ENCODE measurements at regions not wholly inside any gene's neighbourhood (a gene's known extent, or its start where the extent isn't known, plus 50 kb on each side); places are given as distances from the start of the nearest gene placed in this dataset.

DNA sequence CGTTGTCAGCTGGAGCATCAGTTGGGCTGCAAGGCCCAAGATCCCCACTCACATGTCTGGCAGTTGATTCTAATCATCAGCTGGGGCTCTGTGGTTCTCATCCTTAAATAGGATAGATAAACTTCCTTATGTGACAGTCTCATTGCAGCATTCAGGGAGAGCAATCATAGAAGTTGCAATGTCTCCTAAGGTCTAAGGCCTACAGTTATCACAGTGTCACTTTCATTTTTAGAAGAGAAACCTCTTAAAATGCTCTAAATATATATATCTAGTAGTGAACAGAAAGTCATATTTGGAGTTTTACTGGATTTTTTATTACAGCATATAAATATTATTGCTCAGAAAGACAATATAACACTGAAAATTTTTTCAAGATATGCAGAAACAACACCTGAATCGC, 226.0 kb upstream of the PPP1R2C start:
- TF ChIP-seq POU2F2 (IDR thresholded peaks at IDR 0.05; ENCODE audit: low read depth, low read length) = no peak
- TF ChIP-seq POLR2A (IDR thresholded peaks at IDR 0.05; ENCODE audit: low read depth, low read length) = no peak
